Left forelimb (tissue), 1 donor: ENCODE measurements at regions not wholly inside any gene's neighbourhood (a gene's known extent, or its start where the extent isn't known, plus 50 kb on each side); places are given as distances from the start of the nearest gene placed in this dataset.
"Not testable (repeated sequence)": the region's sequence is repeated elsewhere in the genome, so short reads cannot be mapped to it uniquely, and the experiment has no call there.

Source experiments
- DNase-seq: peaks from one replicate; pipeline ENCODE4 v3.0.0-alpha.2; 2018; ENCODE audit warnings: low spot score

DNA sequence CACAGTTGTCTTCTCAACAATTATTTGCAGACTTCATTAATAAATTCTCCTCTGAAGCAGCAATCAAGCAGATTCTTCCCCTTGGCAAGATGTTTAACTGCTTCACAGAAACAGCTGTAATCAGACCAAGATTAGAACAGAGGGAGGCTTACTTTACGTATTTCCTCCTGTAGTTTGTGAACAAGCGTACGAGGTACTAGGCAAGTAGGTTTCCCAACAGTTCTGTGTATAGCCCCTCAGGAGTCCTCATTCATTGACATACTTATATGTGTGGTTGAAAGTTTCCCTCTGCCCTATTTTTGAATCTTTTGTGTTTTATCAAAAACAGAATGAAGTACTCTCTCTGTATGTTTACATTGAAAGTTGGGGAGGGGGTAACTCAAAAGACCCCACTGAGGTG, 128.0 kb downstream of the SPATA31D1 start:
- DNase-seq = no peak

GRCh38 chr9:82117026-82117811, 128.6 kb downstream of the SPATA31D1 start:
- peak; percentile 74 for DNase-seq

DNA sequence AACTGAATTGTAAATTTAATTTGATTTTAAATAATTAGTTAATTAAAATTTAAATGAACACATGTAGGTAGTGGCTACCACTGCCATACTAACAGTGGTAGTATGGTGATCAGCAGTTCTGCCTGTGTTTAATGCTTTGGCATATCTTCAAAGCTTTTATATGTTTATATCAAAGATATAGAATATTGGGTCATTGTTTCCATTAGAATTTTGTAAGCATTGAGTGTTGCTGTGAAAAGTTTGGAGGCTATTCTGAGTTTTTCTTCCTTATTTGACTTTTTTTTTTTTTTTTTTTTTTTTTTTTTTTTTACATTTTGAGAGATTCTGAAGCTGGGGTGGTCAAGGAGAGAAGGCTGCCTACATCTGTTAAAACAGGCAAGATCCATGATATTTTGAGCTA, 134.2 kb downstream of the SPATA31D1 start:
- no peak for DNase-seq

DNA sequence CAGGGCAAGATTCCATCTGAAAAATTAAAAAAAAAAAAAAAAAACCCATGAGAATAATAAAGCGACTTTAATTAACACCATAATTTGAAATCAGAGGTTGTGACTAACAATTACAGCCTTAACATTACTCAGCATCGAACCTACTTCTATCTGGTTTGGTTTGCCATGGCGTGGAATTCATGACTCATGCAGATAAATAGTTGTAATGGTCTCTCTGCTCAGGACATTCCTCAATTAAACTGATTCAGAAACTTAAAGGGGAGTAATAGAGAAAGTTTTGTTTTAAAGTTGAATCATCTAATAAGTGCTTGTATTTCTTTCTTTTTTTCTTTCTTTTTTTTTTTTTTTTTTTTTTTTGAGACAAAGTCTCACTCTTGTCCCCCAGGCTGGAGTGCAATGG, 135.5 kb downstream of the SPATA31D1 start:
- DNase-seq = no peak

- no peak for DNase-seq
Measured at GRCh38 chr9:82126256-82126655, 137.7 kb downstream of the SPATA31D1 start.

DNA sequence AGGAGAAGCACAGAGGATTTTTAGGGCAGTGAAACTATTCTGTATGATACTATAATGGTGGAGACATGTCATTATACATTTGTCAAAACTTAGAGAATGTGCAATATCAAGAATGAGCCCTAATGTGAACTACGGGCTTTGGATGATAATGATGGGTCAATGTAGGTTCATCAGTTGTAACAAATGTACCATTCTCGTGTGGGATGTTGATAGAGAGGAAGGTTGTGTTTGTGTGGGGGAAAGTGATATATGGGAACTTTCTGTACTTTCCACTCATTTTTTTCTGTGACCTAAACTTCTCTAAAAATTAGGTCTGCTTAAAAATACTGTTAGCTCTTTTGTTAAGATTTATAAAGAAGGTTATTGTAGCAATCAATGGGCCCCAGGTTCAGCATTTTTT, 138.9 kb downstream of the SPATA31D1 start:
- DNase-seq = no peak

DNA sequence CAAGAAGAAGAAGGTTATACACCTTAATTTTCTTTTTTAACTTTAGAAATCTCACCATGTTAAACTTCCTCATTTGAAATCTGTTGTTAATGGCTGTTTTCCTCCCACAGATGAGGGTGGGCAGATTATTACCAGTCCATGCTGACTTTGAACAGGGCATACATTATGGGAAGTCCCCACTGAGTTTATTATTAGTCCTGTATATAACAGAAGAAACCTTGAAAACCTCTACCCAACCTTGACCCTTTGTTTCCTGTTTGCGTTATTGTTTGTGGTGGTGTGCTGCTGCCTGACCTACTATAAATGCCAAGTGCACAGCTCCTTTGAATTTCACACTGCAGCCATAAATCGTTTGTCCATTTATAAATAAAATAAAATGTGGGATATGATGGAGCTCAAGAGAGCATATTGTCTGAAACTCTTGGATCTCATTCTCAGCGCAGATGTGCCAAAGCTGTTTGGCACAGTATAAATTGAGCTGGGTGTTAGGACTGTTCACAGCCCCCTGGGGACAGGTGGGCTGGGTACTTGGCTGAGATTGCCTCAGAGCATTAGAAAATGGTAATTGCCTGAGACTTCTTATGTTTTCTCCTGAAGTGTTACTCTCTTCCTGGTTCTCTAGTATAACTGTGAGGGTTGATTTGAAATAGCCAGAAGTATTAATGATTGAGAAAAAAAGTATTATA, 139.6 kb downstream of the SPATA31D1 start:
- no peak for DNase-seq

- no peak for DNase-seq
Measured at GRCh38 chr9:82129708-82130107, 141.1 kb downstream of the SPATA31D1 start.

DNA sequence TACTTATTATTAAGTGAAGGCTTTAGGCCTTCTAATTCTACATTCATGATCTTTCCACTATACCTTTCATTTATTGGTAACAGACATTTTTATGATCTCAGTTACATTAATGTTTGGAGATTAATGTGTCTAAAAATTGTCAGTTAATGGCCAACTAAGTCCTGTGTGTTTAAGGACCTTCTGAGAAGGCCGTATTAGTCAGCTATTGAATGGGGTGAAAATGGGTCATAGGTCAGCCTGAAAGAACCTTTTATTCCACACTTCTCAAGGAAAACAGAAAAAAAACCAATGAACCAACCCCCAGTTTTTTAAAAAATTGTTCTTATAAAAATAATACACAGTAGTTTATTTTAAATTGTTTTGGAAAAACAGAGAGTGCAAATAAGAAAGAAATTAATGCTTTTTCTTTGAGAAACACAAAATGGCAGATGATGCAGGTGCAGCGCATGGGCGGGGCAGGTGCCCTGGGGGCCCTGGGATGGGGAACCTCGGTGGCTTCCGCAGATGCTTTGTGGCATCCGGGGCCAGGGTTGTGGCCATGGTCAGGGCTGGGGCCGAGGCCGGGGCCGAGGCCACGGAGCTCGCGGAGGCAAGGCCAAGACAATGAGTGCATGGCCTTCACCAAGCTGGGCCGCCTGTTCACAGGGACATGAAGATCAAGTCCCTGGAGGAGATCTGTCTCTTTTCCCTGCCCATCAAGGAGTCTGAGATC, 141.9 kb downstream of the SPATA31D1 start:
- no peak for DNase-seq

DNA sequence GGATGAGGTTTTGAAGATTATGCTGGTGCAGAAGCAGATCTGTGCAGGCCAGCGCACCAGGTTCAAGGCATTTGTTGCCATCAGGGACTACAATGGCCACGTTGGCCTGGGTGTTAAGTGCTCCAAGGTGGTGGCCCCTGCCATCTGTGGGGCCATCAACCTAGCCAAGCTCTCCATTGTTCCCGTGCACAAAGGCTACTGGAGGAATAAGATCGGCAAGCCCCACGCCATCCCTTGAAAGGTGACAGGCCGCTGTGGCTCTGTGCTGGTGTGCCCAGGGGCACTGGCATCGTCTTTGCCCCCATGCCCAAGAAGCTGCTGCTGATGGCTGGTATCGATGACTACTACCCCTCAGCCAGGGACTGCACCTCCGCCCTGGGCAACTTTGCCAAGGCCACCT, 142.5 kb downstream of the SPATA31D1 start:
- no peak for DNase-seq

- DNase-seq = no peak
Measured at GRCh38 chr9:82132024-82132423, 143.5 kb downstream of the SPATA31D1 start.

- DNase-seq = no peak
Measured at GRCh38 chr9:82134010-82134409, 145.4 kb downstream of the SPATA31D1 start.

DNA sequence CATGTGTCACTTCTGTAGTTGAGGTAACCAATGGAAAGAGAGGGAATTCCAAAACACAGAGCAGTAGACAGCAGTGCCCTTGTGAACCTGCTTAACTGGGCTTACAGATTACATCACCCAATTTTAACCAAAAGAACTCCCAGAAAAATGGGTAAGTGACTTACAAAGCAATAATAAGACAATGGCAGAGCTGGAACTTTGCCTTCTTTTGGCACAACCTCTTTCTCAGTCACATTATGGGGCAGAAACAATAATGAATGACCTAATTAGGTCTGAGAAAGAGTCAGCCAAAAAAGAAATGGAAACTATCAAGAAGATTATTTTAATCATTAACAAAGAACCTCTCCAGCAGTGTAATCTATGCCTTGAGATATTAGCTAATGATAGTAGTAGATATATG, 146.5 kb downstream of the SPATA31D1 start:
- DNase-seq = no peak

DNA sequence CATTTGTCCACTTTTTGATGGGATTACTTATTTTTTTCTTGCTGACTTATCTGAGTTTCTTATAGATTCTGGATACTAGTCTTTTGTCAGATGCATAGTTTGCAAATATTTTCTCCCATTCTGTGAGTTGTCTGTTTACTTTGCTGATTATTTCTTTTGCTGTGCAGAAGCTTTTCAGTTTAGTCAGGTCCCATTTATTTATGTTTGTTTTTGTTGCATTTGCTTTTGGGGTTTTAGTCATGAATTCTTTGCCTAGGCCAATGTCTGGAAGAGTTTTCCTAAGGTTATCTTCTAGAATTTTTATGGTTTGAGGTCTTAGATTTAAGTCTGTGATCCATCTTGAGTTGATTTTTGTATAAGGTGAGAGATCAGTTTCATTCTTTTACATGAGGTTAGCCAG, 149.5 kb downstream of the SPATA31D1 start:
- DNase-seq = not testable (repeated sequence)

DNA sequence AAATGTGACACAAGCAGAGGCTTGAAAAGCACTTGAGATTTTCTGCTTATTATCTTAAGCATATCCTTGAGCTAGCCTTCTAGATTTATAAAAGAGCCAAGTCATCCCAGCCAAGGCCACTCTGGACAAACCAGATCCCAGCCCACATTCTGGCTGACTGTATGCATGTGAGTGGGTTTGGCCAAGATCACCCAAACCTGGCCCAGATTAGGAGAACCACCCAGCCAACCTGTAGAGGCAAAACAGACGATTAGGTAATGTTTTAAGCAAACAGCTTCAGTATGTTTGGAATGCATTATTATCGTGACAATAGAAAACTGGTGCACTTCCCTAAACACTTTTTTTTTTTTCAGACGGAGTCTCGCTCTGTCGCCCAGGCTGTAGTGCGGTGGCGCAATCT, 151.9 kb downstream of the SPATA31D1 start:
- no peak for DNase-seq

DNA sequence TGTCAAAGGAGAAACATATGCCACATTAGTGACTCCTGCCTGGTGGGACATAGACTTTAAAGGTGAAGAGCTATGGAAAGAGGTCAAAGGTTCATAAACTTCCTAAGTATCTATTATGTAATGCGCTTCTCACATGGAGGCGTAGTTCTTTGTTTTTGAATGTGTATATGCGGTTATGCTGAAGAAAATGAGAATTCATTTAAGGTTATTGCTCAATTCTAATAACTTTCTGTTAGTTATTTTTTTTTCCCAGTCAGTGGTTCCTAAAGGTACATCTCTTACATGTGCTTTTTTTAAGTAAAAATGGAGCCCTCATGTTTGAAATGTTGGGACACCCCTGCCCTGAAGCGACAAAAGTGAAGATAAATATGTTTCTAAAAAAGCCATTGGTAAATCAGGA, 156.2 kb downstream of the SPATA31D1 start:
- no peak for DNase-seq

DNA sequence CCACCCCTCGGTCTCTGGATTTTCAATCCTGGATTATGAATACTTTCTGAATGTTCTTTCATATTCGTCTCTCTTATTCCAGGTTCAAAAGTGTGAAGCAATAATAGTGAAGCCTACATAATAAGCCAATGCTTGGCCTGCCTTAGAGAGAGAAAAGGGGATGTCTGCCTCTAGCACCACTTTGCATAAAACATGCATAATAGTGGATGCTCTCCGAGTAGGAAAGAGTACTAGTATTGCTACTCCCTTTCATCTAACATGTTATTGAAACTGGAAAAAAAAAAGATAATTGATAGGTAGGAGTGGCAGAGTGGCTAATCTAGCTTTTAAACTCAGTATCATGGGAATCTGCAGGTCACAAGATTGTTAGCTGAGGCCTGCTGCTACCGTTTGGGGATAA, 158.1 kb downstream of the SPATA31D1 start:
- DNase-seq = no peak

DNA sequence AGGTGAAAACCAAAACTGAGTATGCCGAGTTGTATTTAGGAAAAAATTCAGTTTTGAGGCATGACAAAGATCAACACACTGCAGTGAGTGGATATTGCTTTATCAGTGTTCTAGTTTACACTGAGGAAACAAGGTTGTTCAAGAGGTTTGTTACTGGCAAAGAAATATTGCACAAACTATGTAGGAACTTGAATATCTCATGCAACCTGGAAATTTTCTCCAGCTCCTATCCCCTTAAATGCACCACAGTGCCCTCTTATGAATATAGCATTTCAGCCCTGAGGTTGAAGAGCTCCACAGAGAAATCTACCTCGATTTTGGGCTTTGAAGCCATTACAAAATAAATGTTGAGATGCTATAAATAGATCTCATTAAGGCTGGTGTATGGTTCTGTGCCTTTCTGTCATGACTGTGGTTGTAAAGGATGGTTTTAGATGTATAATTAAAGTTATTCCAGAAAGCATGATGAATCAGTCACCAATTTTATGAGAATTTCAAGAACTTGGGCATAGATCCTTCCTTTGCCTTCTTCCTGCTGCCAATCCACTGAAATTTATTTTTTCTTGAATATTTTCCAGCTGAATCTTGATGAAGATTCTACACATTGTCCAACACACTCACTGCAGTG, 159.3 kb downstream of the SPATA31D1 start:
- DNase-seq = no peak

GRCh38 chr9:82148426-82148810, 159.8 kb downstream of the SPATA31D1 start:
- DNase-seq = no peak

GRCh38 chr9:82148901-82149461, 160.4 kb downstream of the SPATA31D1 start:
- DNase-seq = no peak

GRCh38 chr9:82149501-82149946, 161.0 kb downstream of the SPATA31D1 start:
- DNase-seq = no peak

DNA sequence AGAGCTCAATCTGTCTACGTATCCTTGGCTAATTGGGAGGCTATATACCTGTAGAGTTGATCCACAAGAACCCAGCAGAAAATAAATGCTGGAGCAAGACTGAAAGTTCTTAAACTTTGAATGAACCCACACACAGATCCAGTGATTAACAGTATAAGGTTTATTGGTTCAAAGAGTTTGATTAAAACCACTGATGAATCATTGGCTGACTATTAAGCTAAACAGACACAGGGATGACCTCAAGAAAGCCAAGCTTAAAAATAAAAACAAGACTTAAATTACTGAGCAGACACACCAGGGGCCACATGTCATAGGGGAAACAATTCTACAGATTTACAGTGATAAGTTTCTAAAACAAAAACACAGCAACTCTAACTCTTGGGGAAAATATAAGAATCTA, 163.6 kb downstream of the SPATA31D1 start:
- no peak for DNase-seq
